ENCODE measurements at regions not wholly inside any gene's neighbourhood (a gene's known extent, or its start where the extent isn't known, plus 50 kb on each side); places are given as distances from the start of the nearest gene placed in this dataset.

DNA sequence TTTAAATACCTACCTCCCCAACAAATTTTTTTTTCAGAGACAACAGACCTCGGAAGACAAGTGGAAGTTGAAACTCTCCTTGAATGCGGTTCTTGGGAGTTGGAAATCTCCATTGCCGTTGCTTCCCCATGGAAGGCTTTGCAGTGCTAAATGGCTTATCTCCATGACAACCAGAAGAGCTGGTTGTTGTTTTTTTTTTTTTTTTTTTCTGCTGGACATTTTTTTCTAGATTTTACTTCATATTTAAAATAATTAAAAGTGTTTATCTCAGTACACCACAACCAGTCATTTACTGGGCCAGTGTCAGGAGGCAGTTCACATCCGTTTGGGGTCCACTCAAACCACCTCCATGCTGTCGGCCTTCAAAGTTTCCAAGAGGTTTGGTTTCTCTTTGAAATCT lies 348.5 kb upstream of the PRKCQ start:
- TF ChIP-seq USF1 (IDR thresholded peaks at IDR 0.05) (no peak), ZBTB7A (IDR thresholded peaks at IDR 0.05; ENCODE audit: low read depth) (no peak), CREB1 (IDR thresholded peaks at IDR 0.05; ENCODE audit: low read depth) (no peak)

GRCh38 chr10:6926971-6927370 lies 346.9 kb upstream of the PRKCQ start:
- no peak for TF ChIP-seq CREB1 (IDR thresholded peaks at IDR 0.05; ENCODE audit: low read depth)
- no peak for TF ChIP-seq RAD21 (IDR thresholded peaks at IDR 0.05; ENCODE audit: low read depth)
- no peak for TF ChIP-seq TEAD4 (IDR thresholded peaks at IDR 0.05)
- TF ChIP-seq REST (IDR thresholded peaks at IDR 0.05; ENCODE audit: low read depth): no peak
- TF ChIP-seq NFIC (IDR thresholded peaks at IDR 0.05): no peak
- no peak for TF ChIP-seq TAF1 (IDR thresholded peaks at IDR 0.05; ENCODE audit: low read depth)
- TF ChIP-seq CEBPB (IDR thresholded peaks at IDR 0.05): no peak
- no peak for TF ChIP-seq EP300 (IDR thresholded peaks at IDR 0.05; ENCODE audit: borderline replicate concordance)
- TF ChIP-seq ZBTB7A (IDR thresholded peaks at IDR 0.05; ENCODE audit: low read depth): no peak
- no peak for TF ChIP-seq MAX (IDR thresholded peaks at IDR 0.05)

- TF ChIP-seq NFIC (IDR thresholded peaks at IDR 0.05) (no peak), TCF12 (IDR thresholded peaks at IDR 0.05; ENCODE audit: low read depth) (no peak), EP300 (IDR thresholded peaks at IDR 0.05; ENCODE audit: borderline replicate concordance) (no peak), REST (IDR thresholded peaks at IDR 0.05; ENCODE audit: low read depth) (no peak), ZBTB7A (IDR thresholded peaks at IDR 0.05; ENCODE audit: low read depth) (no peak), CREB1 (IDR thresholded peaks at IDR 0.05; ENCODE audit: low read depth) (no peak), FOXM1 (IDR thresholded peaks at IDR 0.05; ENCODE audit: borderline replicate concordance, low read depth) (no peak), CEBPB (IDR thresholded peaks at IDR 0.05) (no peak), TEAD4 (IDR thresholded peaks at IDR 0.05) (no peak), RAD21 (IDR thresholded peaks at IDR 0.05; ENCODE audit: low read depth) (no peak), EGR1 (IDR thresholded peaks at IDR 0.05) (no peak), TAF1 (IDR thresholded peaks at IDR 0.05; ENCODE audit: low read depth) (no peak), USF1 (IDR thresholded peaks at IDR 0.05) (no peak), YY1 (IDR thresholded peaks at IDR 0.05; ENCODE audit: low read depth) (no peak), MAX (IDR thresholded peaks at IDR 0.05) (no peak)
These were observed 345.1 kb upstream of the PRKCQ start for GRCh38 chr10:6925146-6925545.

GRCh38 chr10:6924166-6924565 lies 344.1 kb upstream of the PRKCQ start:
- TF ChIP-seq TCF12 (IDR thresholded peaks at IDR 0.05; ENCODE audit: low read depth) (no peak), TAF1 (IDR thresholded peaks at IDR 0.05; ENCODE audit: low read depth) (no peak), REST (IDR thresholded peaks at IDR 0.05; ENCODE audit: low read depth) (no peak), RAD21 (IDR thresholded peaks at IDR 0.05; ENCODE audit: low read depth) (no peak), CREB1 (IDR thresholded peaks at IDR 0.05; ENCODE audit: low read depth) (no peak), TEAD4 (IDR thresholded peaks at IDR 0.05) (no peak), CEBPB (IDR thresholded peaks at IDR 0.05) (no peak)

All from Ishikawa (cell line).